ENCODE measurements at regions not wholly inside any gene's neighbourhood (a gene's known extent, or its start where the extent isn't known, plus 50 kb on each side); places are given as distances from the start of the nearest gene placed in this dataset.
A peak's percentile ranks its signal among the peaks of the same experiment; 100 is the strongest.

DNA sequence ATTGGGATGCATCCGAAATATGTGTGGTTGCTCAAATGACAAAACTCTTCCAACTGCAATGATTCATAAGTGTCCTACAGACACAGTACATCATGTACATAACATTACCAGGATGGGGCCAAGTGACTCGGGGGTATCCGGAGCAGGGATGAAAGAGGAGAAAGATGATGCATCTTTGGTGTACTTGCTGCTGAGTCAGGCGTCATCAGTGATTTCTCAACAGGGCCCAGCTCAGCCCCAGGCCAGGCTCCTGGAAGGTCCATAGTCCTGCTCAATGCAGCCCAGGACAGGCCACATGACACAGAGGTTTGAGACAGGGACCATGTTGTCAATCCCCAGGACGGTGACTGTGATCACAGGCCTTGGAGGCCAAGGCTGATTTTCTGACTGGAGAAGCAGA lies 59.3 kb downstream of the GGTLC2 start:
- DNase-seq (ENCODE audit: low spot score in 2 of 2) = peak in 1 of 2 donors; percentile 43
- Histone ChIP-seq H3K4me1 (no peaks in the 10 kb centered on the region), H3K9me3 (no peaks in the 10 kb centered on the region), H3K4me3 (no peak overlapping the region), H3K36me3 (no peaks in the 10 kb centered on the region), H3K27me3 (no peaks in the 10 kb centered on the region), H3K27ac (no peak overlapping the region)
- intact Hi-C loops (cut with DNase I) = no loop called here
- TF ChIP-seq, protein P1, sequence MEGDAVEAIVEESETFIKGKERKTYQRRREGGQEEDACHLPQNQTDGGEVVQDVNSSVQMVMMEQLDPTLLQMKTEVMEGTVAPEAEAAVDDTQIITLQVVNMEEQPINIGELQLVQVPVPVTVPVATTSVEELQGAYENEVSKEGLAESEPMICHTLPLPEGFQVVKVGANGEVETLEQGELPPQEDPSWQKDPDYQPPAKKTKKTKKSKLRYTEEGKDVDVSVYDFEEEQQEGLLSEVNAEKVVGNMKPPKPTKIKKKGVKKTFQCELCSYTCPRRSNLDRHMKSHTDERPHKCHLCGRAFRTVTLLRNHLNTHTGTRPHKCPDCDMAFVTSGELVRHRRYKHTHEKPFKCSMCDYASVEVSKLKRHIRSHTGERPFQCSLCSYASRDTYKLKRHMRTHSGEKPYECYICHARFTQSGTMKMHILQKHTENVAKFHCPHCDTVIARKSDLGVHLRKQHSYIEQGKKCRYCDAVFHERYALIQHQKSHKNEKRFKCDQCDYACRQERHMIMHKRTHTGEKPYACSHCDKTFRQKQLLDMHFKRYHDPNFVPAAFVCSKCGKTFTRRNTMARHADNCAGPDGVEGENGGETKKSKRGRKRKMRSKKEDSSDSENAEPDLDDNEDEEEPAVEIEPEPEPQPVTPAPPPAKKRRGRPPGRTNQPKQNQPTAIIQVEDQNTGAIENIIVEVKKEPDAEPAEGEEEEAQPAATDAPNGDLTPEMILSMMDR (IDR thresholded peaks at IDR 0.05) = no peak

- Histone ChIP-seq H3K36me3 (no peaks in the 10 kb centered on the region), H3K27ac (no peak overlapping the region), H3K4me1 (no peaks in the 10 kb centered on the region), H3K9me3 (no peaks in the 10 kb centered on the region), H3K4me3 (no peak overlapping the region), H3K27me3 (no peaks in the 10 kb centered on the region)
- TF ChIP-seq, protein P1 (IDR thresholded peaks at IDR 0.05) = no peak
- DNase-seq (ENCODE audit: low spot score in 2 of 2) = peak in 1 of 2 donors; percentile 38
- intact Hi-C loops (cut with DNase I) = no loop called here
These were observed 59.9 kb downstream of the GGTLC2 start for GRCh38 chr22:22704156-22704946.

DNA sequence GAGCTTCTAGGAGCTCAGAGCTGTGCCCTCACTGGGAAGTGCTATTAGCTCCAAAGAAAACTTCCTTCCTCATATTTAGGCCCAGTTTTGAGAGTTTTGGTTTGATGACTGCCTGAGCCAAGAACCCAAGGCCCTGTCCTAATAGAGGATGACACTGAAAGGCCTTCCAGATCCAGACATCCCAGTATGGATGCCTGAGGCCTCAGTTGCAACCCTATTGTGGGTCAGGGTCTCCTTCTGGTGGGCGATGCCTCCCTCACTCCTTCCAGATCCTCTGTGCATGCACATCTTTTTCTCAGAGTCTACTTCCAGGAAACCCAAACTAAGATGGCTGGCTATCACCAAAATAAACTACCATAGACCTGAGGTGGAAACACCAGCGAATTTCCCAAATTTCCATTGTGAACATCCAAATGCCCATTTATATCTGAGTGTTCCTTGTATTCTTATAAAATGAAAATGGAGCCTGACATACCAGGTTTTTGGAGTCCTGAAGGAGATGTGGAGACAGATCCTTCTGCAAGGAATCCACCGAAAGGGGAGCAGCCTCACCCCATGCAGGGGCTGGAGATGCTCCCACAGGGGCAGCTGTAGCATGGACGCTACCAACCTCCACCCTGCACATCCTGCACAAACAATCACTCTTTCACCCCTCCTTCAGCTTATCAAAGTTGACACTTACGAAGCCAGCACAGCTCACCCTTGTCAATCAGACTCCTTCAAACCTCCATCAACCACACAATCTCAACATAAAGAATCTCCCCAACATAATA lies 61.1 kb downstream of the GGTLC2 start:
- Histone ChIP-seq H3K9me3 (no peaks in the 10 kb centered on the region), H3K27ac (no peak overlapping the region), H3K4me3 (no peak overlapping the region), H3K4me1 (no peaks in the 10 kb centered on the region), H3K36me3 (no peaks in the 10 kb centered on the region), H3K27me3 (no peaks in the 10 kb centered on the region)
- no peak for DNase-seq (ENCODE audit: low spot score in 2 of 2)
- intact Hi-C loops (cut with DNase I) = no loop called here
- TF ChIP-seq, protein P1 (IDR thresholded peaks at IDR 0.05) = no peak

DNA sequence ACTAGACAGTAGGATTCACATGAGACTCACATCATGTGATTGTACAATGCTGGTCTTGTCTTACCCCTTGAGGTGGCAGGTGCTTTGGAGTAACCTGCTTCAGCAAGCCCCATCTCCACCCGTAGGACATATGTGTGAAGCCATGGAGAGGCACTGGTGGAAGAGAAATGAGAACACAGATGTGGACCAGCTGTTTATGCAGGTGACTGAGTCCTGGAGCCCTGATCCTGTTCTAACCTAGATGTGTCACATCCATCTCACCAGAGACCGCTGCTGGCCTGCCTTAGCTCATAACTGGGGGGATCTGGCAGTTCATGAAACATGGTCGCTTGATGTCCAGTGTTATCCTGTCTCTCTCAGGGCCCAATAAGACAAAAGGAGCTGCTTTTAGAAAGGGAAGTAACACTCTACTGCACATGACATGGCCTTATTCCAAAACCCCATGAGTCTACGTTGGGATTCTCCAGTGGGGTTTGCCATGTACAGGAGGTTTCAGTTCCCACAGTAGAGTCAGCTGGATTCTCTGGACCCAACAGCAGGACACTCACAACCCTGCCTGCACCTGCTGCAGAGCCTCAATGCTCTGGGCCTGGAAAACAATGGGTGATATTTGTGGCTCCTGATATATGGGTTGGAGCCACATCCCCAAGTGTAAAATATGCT lies 62.0 kb downstream of the GGTLC2 start:
- Histone ChIP-seq H3K27ac (no peak overlapping the region), H3K36me3 (no peaks in the 10 kb centered on the region), H3K4me1 (no peaks in the 10 kb centered on the region), H3K9me3 (no peaks in the 10 kb centered on the region), H3K4me3 (no peak overlapping the region), H3K27me3 (no peaks in the 10 kb centered on the region)
- peak in 1 of 2 donors; percentile 21 for DNase-seq (ENCODE audit: low spot score in 2 of 2)
- intact Hi-C loops (cut with DNase I) = no loop called here
- TF ChIP-seq, protein P1 (IDR thresholded peaks at IDR 0.05) = no peak

DNA sequence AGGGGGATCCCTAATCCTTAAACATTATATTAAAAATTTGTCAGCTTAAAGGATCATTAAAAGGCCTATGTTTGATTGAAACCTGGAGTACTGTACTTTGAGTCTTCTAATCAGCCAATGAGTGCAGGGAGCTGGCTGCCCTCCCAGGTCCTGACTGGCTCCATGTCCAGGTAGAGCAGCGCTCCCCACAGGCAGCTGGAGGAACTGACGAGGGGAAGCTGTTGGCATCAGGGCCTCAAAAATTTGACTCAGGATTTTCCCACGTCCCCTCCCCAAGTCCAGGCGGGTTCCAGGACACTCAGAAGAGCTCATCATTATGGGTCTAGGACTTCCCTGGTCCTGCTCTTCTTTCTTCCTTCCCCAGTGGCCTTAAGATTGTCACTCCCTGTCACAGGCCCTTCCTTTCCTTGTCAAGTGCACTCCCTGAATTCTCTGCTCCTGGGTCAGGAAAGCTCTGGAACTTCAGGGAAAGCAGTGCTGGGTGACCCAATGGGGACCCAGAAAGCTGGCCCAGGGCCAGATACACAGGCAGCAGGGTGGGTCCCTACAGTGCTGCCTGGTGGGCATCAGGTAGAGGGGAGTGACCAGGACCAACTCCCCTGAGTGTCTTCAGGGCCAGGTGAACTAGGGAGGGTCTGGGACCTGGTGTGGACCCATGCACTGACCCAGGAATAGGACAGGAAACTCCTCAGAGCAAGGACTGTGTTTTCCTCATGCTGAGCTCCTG lies 65.5 kb downstream of the GGTLC2 start:
- Histone ChIP-seq H3K36me3 (no peaks in the 10 kb centered on the region), H3K27me3 (no peaks in the 10 kb centered on the region), H3K27ac (no peak overlapping the region), H3K9me3 (no peaks in the 10 kb centered on the region), H3K4me3 (no peak overlapping the region), H3K4me1 (no peaks in the 10 kb centered on the region)
- TF ChIP-seq, protein P1 (IDR thresholded peaks at IDR 0.05) = no peak
- intact Hi-C loops (cut with DNase I) = no loop called here
- peak in 1 of 2 donors; percentile 50 for DNase-seq (ENCODE audit: low spot score in 2 of 2)

Data from ascending aorta (tissue), 2 donors.